GM13977 (cell line): ENCODE measurements at regions not wholly inside any gene's neighbourhood (a gene's known extent, or its start where the extent isn't known, plus 50 kb on each side); places are given as distances from the start of the nearest gene placed in this dataset.

Experiments
- DNase-seq: peaks from one replicate; pipeline ENCODE4 v3.0.0; 2012; ENCODE audit warnings: low spot score
- CTCF ChIP-seq: IDR thresholded peaks from 2 replicates; pipeline ENCODE4 v1.5.1; 2012; ENCODE audit warnings: mild to moderate bottlenecking, control low read depth; ENCODE audit not compliant: insufficient read depth; ENCODE audit errors: extremely low read depth, missing control alignments
- in situ Hi-C: fragments of 300-500 bp; cut with MboI; formaldehyde crosslinking; loops from one replicate; pipeline ENCODE4 v1.12.0; 2022; ENCODE audit warnings: low sequenced_read_pairs, low pct_unique_long_range_greater_than_20kb, mixed read lengths, inconsistent platforms; ENCODE audit not compliant: unreplicated experiment

- no peak for TF ChIP-seq CTCF
- in situ Hi-C loops: no loop called here
- no peak for DNase-seq
These were observed 201.6 kb upstream of the KLF6 start for GRCh38 chr10:3986493-3987142.

- no peak for TF ChIP-seq CTCF
- DNase-seq: no peak
- in situ Hi-C loops: no loop called here
These were observed 197.9 kb upstream of the KLF6 start for GRCh38 chr10:3982746-3983442.

- no peak for DNase-seq
- in situ Hi-C loops: no loop called here
- TF ChIP-seq CTCF: no peak
These were observed 196.3 kb upstream of the KLF6 start for GRCh38 chr10:3981300-3981699.

GRCh38 chr10:3980660-3981059 is 195.7 kb upstream of the KLF6 start:
- no peak for DNase-seq
- in situ Hi-C loops: no loop called here
- TF ChIP-seq CTCF: no peak

- TF ChIP-seq CTCF: no peak
- no peak for DNase-seq
- in situ Hi-C loops: no loop called here
These were observed 195.1 kb upstream of the KLF6 start for GRCh38 chr10:3980144-3980543.

- TF ChIP-seq CTCF: no peak
- in situ Hi-C loops: no loop called here
- no peak for DNase-seq
These were observed 193.8 kb upstream of the KLF6 start for GRCh38 chr10:3978761-3979160.

GRCh38 chr10:3978174-3978573 is 193.2 kb upstream of the KLF6 start:
- no peak for DNase-seq
- TF ChIP-seq CTCF: no peak
- in situ Hi-C loops: no loop called here
